Prostate gland (tissue), 2 donors: ENCODE measurements at regions not wholly inside any gene's neighbourhood (a gene's known extent, or its start where the extent isn't known, plus 50 kb on each side); places are given as distances from the start of the nearest gene placed in this dataset.

Experiments used
- DNase-seq: peaks from one replicate; pipeline ENCODE4 v3.0.0-alpha.2; 2019; ENCODE audit warnings: low spot score
- H3K27ac ChIP-seq, 2 donors: fragments of 200-600 bp; sonication (generic); 2 replicates each; pipeline ENCODE4 v1.5.1; 2017 to 2019
- H3K27me3 ChIP-seq: fragments of 200-600 bp; sonication (generic); replicated peaks from 2 replicates; pipeline ENCODE4 v1.5.1; 2019; ENCODE audit not compliant: insufficient read depth
- H3K36me3 ChIP-seq, 2 donors: fragments of 200-600 bp; sonication (generic); 1 replicate in 1 of 2; 2 replicates in 1 of 2; pipeline versions ENCODE4 v1.5.1 to v1.8.1; 2017 to 2019
- H3K4me1 ChIP-seq: fragments of 200-600 bp; sonication (generic); replicated peaks from 2 replicates; pipeline ENCODE4 v1.5.1; 2019
- H3K4me3 ChIP-seq, 2 donors: fragments of 200-600 bp; sonication (generic); 2 replicates each; pipeline ENCODE4 v1.5.1; 2017 to 2019
- H3K9me3 ChIP-seq: fragments of 200-600 bp; sonication (generic); 2 replicates; pipeline ENCODE4 v1.5.1; 2017
- CTCF ChIP-seq, 4 experiments: fragments of 200-600 bp in 2 of 4; fragments of 450-650 bp in 2 of 4; sonication (generic) in 2 of 4; IDR thresholded peaks; 1 replicate in 3 of 4; 2 replicates in 1 of 4; pipeline ENCODE4 v1.5.1; 2016 to 2019; ENCODE audit warnings: antibody characterized with exemption in 4 of 4, mild to moderate bottlenecking in 2 of 4, moderate library complexity in 2 of 4
- POLR2A ChIP-seq: fragments of 450-650 bp; IDR thresholded peaks from one replicate; pipeline ENCODE4 v1.6.1; 2016; ENCODE audit warnings: antibody characterized with exemption, mild to moderate bottlenecking
- POLR2AphosphoS5 ChIP-seq: sonication (generic); formaldehyde crosslinking; IDR thresholded peaks from one replicate; pipeline ENCODE4 v1.6.1; 2017; ENCODE audit warnings: antibody characterized with exemption
- WGBS: methylation state at CpG from one replicate; pipeline ENCODE4 v1.1.5; 2018; 5-methylcytosine and 5-hydroxymethylcytosine counted together
- intact Hi-C: fragments of 100-400 bp; cut with DNase I; formaldehyde crosslinking; loops from one replicate; pipeline ENCODE4 v1.14.2; 2022

- no peaks in the 10 kb centered on the region for H3K9me3 ChIP-seq
- H3K27me3 ChIP-seq: no peaks in the 10 kb centered on the region
- TF ChIP-seq POLR2AphosphoS5: no peak
- no peak for TF ChIP-seq CTCF (IDR thresholded peaks at IDR 0.05)
- no peak for TF ChIP-seq POLR2A
- DNase-seq: no peak
- WGBS: 97% methylated on average over 5 of the region's 5 CpGs
- no peaks in the 10 kb centered on the region for H3K36me3 ChIP-seq
- H3K27ac ChIP-seq: no peak overlapping the region
- intact Hi-C loops: no loop called here
- H3K4me1 ChIP-seq: no peaks in the 10 kb centered on the region
- no peak overlapping the region for H3K4me3 ChIP-seq
Measured at GRCh38 chr2:15714002-15714401, 122.3 kb downstream of the DDX1 start.

GRCh38 chr2:15714609-15715008, 122.9 kb downstream of the DDX1 start:
- H3K4me1 ChIP-seq: no peaks in the 10 kb centered on the region
- TF ChIP-seq POLR2AphosphoS5: no peak
- TF ChIP-seq CTCF (IDR thresholded peaks at IDR 0.05): no peak
- H3K27me3 ChIP-seq: no peaks in the 10 kb centered on the region
- intact Hi-C loops: no loop called here
- 95% methylated on average over 1 of the region's 1 CpG for WGBS
- H3K4me3 ChIP-seq: no peak overlapping the region
- DNase-seq: no peak
- no peak overlapping the region for H3K27ac ChIP-seq
- no peaks in the 10 kb centered on the region for H3K9me3 ChIP-seq
- H3K36me3 ChIP-seq: no peaks in the 10 kb centered on the region

- H3K27me3 ChIP-seq: no peaks in the 10 kb centered on the region
- WGBS: 98% methylated on average over 8 of the region's 8 CpGs
- TF ChIP-seq CTCF (IDR thresholded peaks at IDR 0.05) (no peak), POLR2AphosphoS5 (no peak), POLR2A (no peak)
- H3K4me1 ChIP-seq: no peaks in the 10 kb centered on the region
- no peak overlapping the region for H3K4me3 ChIP-seq
- no peaks in the 10 kb centered on the region for H3K36me3 ChIP-seq
- no peak overlapping the region for H3K27ac ChIP-seq
- no peak for DNase-seq
- intact Hi-C loops: no loop called here
- H3K9me3 ChIP-seq: no peaks in the 10 kb centered on the region
Measured at GRCh38 chr2:15715596-15715995, 123.9 kb downstream of the DDX1 start.

- no peaks in the 10 kb centered on the region for H3K9me3 ChIP-seq
- 86% methylated on average over 8 of the region's 8 CpGs for WGBS
- H3K27me3 ChIP-seq: no peaks in the 10 kb centered on the region
- intact Hi-C loops: no loop called here
- TF ChIP-seq POLR2AphosphoS5: no peak
- no peak for TF ChIP-seq POLR2A
- TF ChIP-seq CTCF (IDR thresholded peaks at IDR 0.05): no peak
- no peak for DNase-seq
- no peaks in the 10 kb centered on the region for H3K4me1 ChIP-seq
- H3K27ac ChIP-seq: no peak overlapping the region
- no peak overlapping the region for H3K4me3 ChIP-seq
- no peaks in the 10 kb centered on the region for H3K36me3 ChIP-seq
Measured at GRCh38 chr2:15718103-15718943, 126.7 kb downstream of the DDX1 start.

GRCh38 chr2:15718944-15719323, 127.3 kb downstream of the DDX1 start:
- no peak overlapping the region for H3K4me3 ChIP-seq
- H3K4me1 ChIP-seq: no peaks in the 10 kb centered on the region
- H3K36me3 ChIP-seq: no peaks in the 10 kb centered on the region
- TF ChIP-seq POLR2A (no peak), CTCF (IDR thresholded peaks at IDR 0.05) (no peak), POLR2AphosphoS5 (no peak)
- no peaks in the 10 kb centered on the region for H3K9me3 ChIP-seq
- WGBS: 80% methylated on average over 6 of the region's 6 CpGs
- H3K27ac ChIP-seq: no peak overlapping the region
- DNase-seq: no peak
- intact Hi-C loops: no loop called here
- no peaks in the 10 kb centered on the region for H3K27me3 ChIP-seq
